Type B pancreatic cell (in vitro differentiated cells): ENCODE measurements at regions not wholly inside any gene's neighbourhood (a gene's known extent, or its start where the extent isn't known, plus 50 kb on each side); places are given as distances from the start of the nearest gene placed in this dataset.
A peak's percentile ranks its signal among the peaks of the same experiment; 100 is the strongest.

Experiments used
- DNase-seq: peaks from one replicate; pipeline ENCODE4 v3.0.0; 2021; ENCODE audit warnings: mixed read lengths; ENCODE audit not compliant: unreplicated experiment; ENCODE audit errors: extremely low spot score
- H3K27ac Mint-ChIP-seq: 2 replicates; pipeline ENCODE4 v1.8.0; 2021; ENCODE audit warnings: mild to moderate bottlenecking, mixed read lengths
- H3K27me3 Mint-ChIP-seq: 2 replicates; pipeline ENCODE4 v1.8.0; 2021; ENCODE audit warnings: mixed read lengths
- H3K36me3 Mint-ChIP-seq: 2 replicates; pipeline ENCODE4 v1.8.0; 2021; ENCODE audit warnings: mixed read lengths
- H3K4me1 Mint-ChIP-seq: one replicate; pipeline ENCODE4 v1.8.0; 2021; ENCODE audit warnings: mixed read lengths; ENCODE audit not compliant: unreplicated experiment
- H3K4me3 Mint-ChIP-seq: 2 replicates; pipeline ENCODE4 v1.8.0; 2021; ENCODE audit warnings: mild to moderate bottlenecking, mixed read lengths
- H3K9me3 Mint-ChIP-seq: 2 replicates; pipeline ENCODE4 v1.8.0; 2021; ENCODE audit warnings: mixed read lengths
- CTCF ChIP-seq: fragments of 200-600 bp; sonication (generic); conservative IDR thresholded peaks from 2 replicates; pipeline ENCODE4 v1.5.0; 2021; ENCODE audit warnings: antibody characterized with exemption, mild to moderate bottlenecking

GRCh38 chr1:175861626-175862367 lies 118.4 kb upstream of the TNR start:
- Mint-ChIP-seq H3K9me3 (no peaks in the 10 kb centered on the region), H3K4me1 (peaks cover 15% of the 10 kb centered on the region), H3K27me3 (peaks cover 20% of the 10 kb centered on the region), H3K4me3 (no peak overlapping the region), H3K36me3 (no peaks in the 10 kb centered on the region), H3K27ac (no peak overlapping the region)
- DNase-seq: no peak
- TF ChIP-seq CTCF: no peak

- Mint-ChIP-seq H3K27ac (no peak overlapping the region), H3K27me3 (peaks cover 24% of the 10 kb centered on the region), H3K4me3 (no peak overlapping the region), H3K9me3 (no peaks in the 10 kb centered on the region), H3K4me1 (no peaks in the 10 kb centered on the region), H3K36me3 (no peaks in the 10 kb centered on the region)
- TF ChIP-seq CTCF: no peak
- peak; percentile 53 for DNase-seq
Observed at GRCh38 chr1:175857756-175858155, 114.4 kb upstream of the TNR start.

- Mint-ChIP-seq H3K36me3 (no peaks in the 10 kb centered on the region), H3K27ac (no peak overlapping the region), H3K9me3 (no peaks in the 10 kb centered on the region), H3K4me3 (no peak overlapping the region), H3K4me1 (no peaks in the 10 kb centered on the region), H3K27me3 (peaks cover 19% of the 10 kb centered on the region)
- TF ChIP-seq CTCF: no peak
- no peak for DNase-seq
Observed at GRCh38 chr1:175853681-175854080, 110.3 kb upstream of the TNR start.

GRCh38 chr1:175851749-175852148 lies 108.4 kb upstream of the TNR start:
- Mint-ChIP-seq H3K4me3 (no peak overlapping the region), H3K9me3 (no peaks in the 10 kb centered on the region), H3K27me3 (peaks cover 11% of the 10 kb centered on the region), H3K27ac (no peak overlapping the region), H3K4me1 (no peaks in the 10 kb centered on the region), H3K36me3 (no peaks in the 10 kb centered on the region)
- no peak for TF ChIP-seq CTCF
- DNase-seq: no peak

GRCh38 chr1:175848329-175848728 lies 104.9 kb upstream of the TNR start:
- no peak for DNase-seq
- Mint-ChIP-seq H3K4me1 (no peaks in the 10 kb centered on the region), H3K27ac (no peak overlapping the region), H3K4me3 (no peak overlapping the region), H3K36me3 (no peaks in the 10 kb centered on the region), H3K27me3 (peaks cover 14% of the 10 kb centered on the region), H3K9me3 (no peaks in the 10 kb centered on the region)
- no peak for TF ChIP-seq CTCF
